ENCODE measurements at regions not wholly inside any gene's neighbourhood (a gene's known extent, or its start where the extent isn't known, plus 50 kb on each side); places are given as distances from the start of the nearest gene placed in this dataset.

GRCh38 chr7:130906575-130906974 is 172.6 kb upstream of the KLF14 start:
- TF ChIP-seq CTCF (IDR thresholded peaks at IDR 0.05) (no peak), ZFX (IDR thresholded peaks at IDR 0.05; ENCODE audit: borderline replicate concordance) (no peak)

All from 22Rv1 (cell line).